HepG2 (cell line): ENCODE measurements at regions not wholly inside any gene's neighbourhood (a gene's known extent, or its start where the extent isn't known, plus 50 kb on each side); places are given as distances from the start of the nearest gene placed in this dataset.

Source experiments
- ATAC-seq: fragments of 200-7000 bp; cut with Tn5 transposase; 3 replicates; pipeline ENCODE4 v1.9.1; 2020; ENCODE audit warnings: mild to moderate bottlenecking, moderate library complexity
- BruUV-seq: library from RNA; stranded (reverse); fragments of 400-500 nt; replicated peaks from 2 replicates; lab custom pipeline; 2021; lab: Mats Ljungman, UMichigan
- CTCF ChIA-PET: fragments of 300-600 bp; formaldehyde crosslinking; extraction: SDS; loops from one replicate; lab custom pipeline; 2021; ENCODE audit warnings: low total read pairs, inconsistent platforms, low intra/inter-chr PET ratio; lab: Yijun Ruan, JAX
- POLR2A ChIA-PET: fragments of 350-600 bp; sonication (Branson Sonifier 250); formaldehyde crosslinking; loops from one replicate; lab custom pipeline; 2020; ENCODE audit warnings: antibody characterized with exemption, inconsistent platforms; lab: Yijun Ruan, JAX
- DNase-seq: peaks from one replicate; pipeline ENCODE4 v3.0.0-alpha.2; 2015; ENCODE audit warnings: low spot score
- FAIRE-seq: peaks from 3 replicates; lab custom pipeline; 2011; peaks lifted over from hg19 to GRCh38; lab: Jason Lieb, UNC
- H2AFZ ChIP-seq: one replicate; pipeline ENCODE4 v1.6.1; 2011; ENCODE audit warnings: low read length, inconsistent platforms
- H3K27ac ChIP-seq: fragments of 300-600 bp; 3 replicates; pipeline ENCODE4 v1.8.0; 2011; ENCODE audit warnings: mixed run types, mild to moderate bottlenecking, mixed read lengths, low read length, inconsistent platforms; ENCODE audit not compliant: insufficient read depth; ENCODE audit errors: extremely low read length
- H3K27me3 ChIP-seq, 2 experiments: fragments of 200-600 bp in 1 of 2; 2 replicates in 1 of 2; 3 replicates in 1 of 2; pipeline versions ENCODE4 v1.6.0 to v1.8.0; 2011; ENCODE audit warnings: low read length in 2 of 2, mild to moderate bottlenecking in 2 of 2, moderate library complexity in 2 of 2, inconsistent platforms in 1 of 2; ENCODE audit not compliant: insufficient read depth in 2 of 2, control insufficient read depth in 1 of 2
- H3K36me3 ChIP-seq, 2 experiments: fragments of 200-600 bp in 1 of 2; replicated peaks in 1 of 2; 2 replicates in 1 of 2; 3 replicates in 1 of 2; pipeline versions ENCODE4 v1.5.1 to v1.8.0; 2011; ENCODE audit warnings: low read length in 2 of 2, inconsistent platforms in 1 of 2; ENCODE audit not compliant: insufficient read depth in 2 of 2, control insufficient read depth in 1 of 2
- H3K4me1 ChIP-seq: 2 replicates; pipeline ENCODE4 v1.5.1; 2012; ENCODE audit warnings: low read length, inconsistent platforms; ENCODE audit not compliant: insufficient read depth
- H3K4me2 ChIP-seq: 2 replicates; pipeline ENCODE4 v1.6.0; 2011; ENCODE audit warnings: low read depth, low read length, inconsistent platforms
- H3K4me3 ChIP-seq, 3 experiments: fragments of 200-600 bp in 1 of 3; sonication (generic), shearing (Covaris generic) in 1 of 3; replicated peaks in 1 of 3; 2 replicates each; pipeline ENCODE4 v1.5.1; 2011 to 2016; ENCODE audit warnings: low read length in 3 of 3, inconsistent platforms in 2 of 3, low read depth in 2 of 3, mild to moderate bottlenecking in 2 of 3, control low read depth in 1 of 3, mixed read lengths in 1 of 3; ENCODE audit not compliant: insufficient read depth in 1 of 3
- H3K79me2 ChIP-seq: one replicate; pipeline ENCODE4 v1.6.1; 2011; ENCODE audit warnings: low read length, inconsistent platforms; ENCODE audit not compliant: insufficient read depth
- H3K9ac ChIP-seq: 2 replicates; pipeline ENCODE4 v1.6.0; 2011; ENCODE audit warnings: mild to moderate bottlenecking, low read depth, low read length, inconsistent platforms; ENCODE audit not compliant: insufficient read depth
- H3K9me3 ChIP-seq: 2 replicates; pipeline ENCODE4 v1.5.1; 2012; ENCODE audit warnings: mild to moderate bottlenecking, low read length
- H4K20me1 ChIP-seq: 2 replicates; pipeline ENCODE4 v1.6.0; 2011; ENCODE audit warnings: inconsistent platforms, mild to moderate bottlenecking, low read length, moderate library complexity; ENCODE audit not compliant: insufficient read depth
- DR1 ChIP-seq: sonication (generic); formaldehyde crosslinking; IDR thresholded peaks from 2 replicates; pipeline ENCODE4 v1.8.0; 2021; ENCODE audit warnings: mild to moderate bottlenecking, missing genetic modification reagents, inconsistent platforms
- DZIP1 ChIP-seq: sonication (generic); formaldehyde crosslinking; IDR thresholded peaks from 2 replicates; pipeline ENCODE4 v1.5.0; 2020; ENCODE audit warnings: mild to moderate bottlenecking, missing genetic modification reagents
- HOXA5 ChIP-seq: sonication (generic); formaldehyde crosslinking; IDR thresholded peaks from 2 replicates; pipeline ENCODE4 v1.4.0; 2020; ENCODE audit warnings: missing genetic modification reagents
- MYC ChIP-seq: sonication (generic); formaldehyde crosslinking; IDR thresholded peaks from 2 replicates; pipeline ENCODE4 v1.9.0; 2021; ENCODE audit warnings: missing genetic modification reagents, borderline replicate concordance
- NR3C1 ChIP-seq: sonication (generic); formaldehyde crosslinking; IDR thresholded peaks from 2 replicates; pipeline ENCODE4 v1.4.0; 2020; ENCODE audit warnings: missing genetic modification reagents
- PBX3 ChIP-seq: sonication (generic); formaldehyde crosslinking; IDR thresholded peaks from 2 replicates; pipeline ENCODE4 v1.8.1; 2023; ENCODE audit warnings: missing genetic modification reagents, inconsistent platforms, borderline replicate concordance
- RFXANK ChIP-seq: IDR thresholded peaks from 2 replicates; pipeline ENCODE4 v1.6.1; 2016
- TFDP2 ChIP-seq: sonication (generic); formaldehyde crosslinking; IDR thresholded peaks from 2 replicates; pipeline ENCODE4 v1.4.0; 2020; ENCODE audit warnings: missing genetic modification reagents
- XRCC5 ChIP-seq: fragments of 200-400 bp; formaldehyde crosslinking; optimal IDR thresholded peaks from 2 replicates; pipeline ENCODE3; 2017; ENCODE audit warnings: mild to moderate bottlenecking, low read length
- ZFYVE20 ChIP-seq: sonication (generic); formaldehyde crosslinking; IDR thresholded peaks from 2 replicates; pipeline ENCODE4 v1.8.0; 2023; ENCODE audit warnings: low read depth, mild to moderate bottlenecking, moderate library complexity, missing genetic modification reagents, borderline replicate concordance
- ZIK1 ChIP-seq: sonication (generic); formaldehyde crosslinking; IDR thresholded peaks from 2 replicates; pipeline ENCODE4 v1.5.0; 2020; ENCODE audit warnings: mild to moderate bottlenecking, low read depth, missing genetic modification reagents, borderline replicate concordance
- ZNF12 ChIP-seq: sonication (generic); formaldehyde crosslinking; IDR thresholded peaks from 2 replicates; pipeline ENCODE4 v1.5.0; 2020; ENCODE audit warnings: missing genetic modification reagents
- in situ Hi-C: cut with HindIII; loops from 2 replicates; pipeline ENCODE4 v1.10.0; 2017; ENCODE audit warnings: low pct_unique_long_range_greater_than_20kb; ENCODE audit not compliant: extremely low pct_ligation_motif_present
- intact Hi-C: fragments of 100-400 bp; cut with micrococcal nuclease; formaldehyde crosslinking; loops from one replicate; pipeline ENCODE4 v1.10.0; 2022; ENCODE audit not compliant: unreplicated experiment

- no peak overlapping the region for H3K27ac ChIP-seq
- no peak overlapping the region for H3K9ac ChIP-seq
- TF ChIP-seq DR1: no peak
- no peak for TF ChIP-seq HOXA5 (CRISPR knock-in tag)
- TF ChIP-seq DZIP1 (CRISPR knock-in tag): no peak
- TF ChIP-seq ZIK1 (CRISPR knock-in tag): no peak
- no peak for TF ChIP-seq ZFYVE20
- TF ChIP-seq NR3C1 (CRISPR knock-in tag): no peak
- TF ChIP-seq RFXANK (CRISPR knock-in tag): no peak
- TF ChIP-seq TFDP2 (CRISPR knock-in tag): no peak
- TF ChIP-seq XRCC5: no peak
- TF ChIP-seq ZNF12 (CRISPR knock-in tag): no peak
- TF ChIP-seq MYC (CRISPR knock-in tag): no peak
- no peak for TF ChIP-seq PBX3 (CRISPR knock-in tag)
- CTCF ChIA-PET: no interaction called here
- no peak for DNase-seq
- no peak for ATAC-seq
- no TSS peak for BruUV-seq
- no peak overlapping the region for H3K4me2 ChIP-seq
- POLR2A ChIA-PET: no interaction called here
- H3K9me3 ChIP-seq: peaks cover 32% of the 10 kb centered on the region; the same call in 1 of the 2 replicates
- H4K20me1 ChIP-seq: no peaks in the 10 kb centered on the region
- H3K4me1 ChIP-seq: no peaks in the 10 kb centered on the region
- in situ Hi-C loops (no loop called here), intact Hi-C loops (no loop called here)
- H3K27me3 ChIP-seq: no peaks in the 10 kb centered on the region
- FAIRE-seq: no peak
- no peaks in the 10 kb centered on the region for H3K79me2 ChIP-seq
- no peak overlapping the region for H2AFZ ChIP-seq
- H3K36me3 ChIP-seq: no peaks in the 10 kb centered on the region
- H3K4me3 ChIP-seq: no peak overlapping the region
Observed at GRCh38 chr3:28980631-28981030, 300.2 kb upstream of the RBMS3 start.
